ENCODE measurements at regions not wholly inside any gene's neighbourhood (a gene's known extent, or its start where the extent isn't known, plus 50 kb on each side); places are given as distances from the start of the nearest gene placed in this dataset.

DNA sequence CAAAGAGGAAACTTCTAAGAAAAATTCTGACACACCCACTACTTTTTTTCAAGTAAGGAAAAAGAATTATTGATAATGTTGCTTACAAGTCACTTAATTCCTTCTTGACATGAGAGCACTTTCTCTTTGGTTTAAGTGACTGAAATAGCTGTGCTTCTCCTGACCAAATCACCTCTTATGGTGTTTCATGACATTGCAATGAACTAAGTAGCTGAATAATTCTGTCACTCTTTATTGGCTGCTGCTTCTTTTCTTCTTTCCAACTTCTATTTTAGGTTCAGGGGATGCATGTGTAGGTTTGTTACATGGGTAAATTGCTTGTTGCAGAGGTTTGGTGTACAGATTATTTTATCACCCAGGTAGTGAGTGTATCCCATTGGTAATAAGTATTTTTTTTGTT, 447.6 kb upstream of the NETO1 start:
- H3K27me3 Mint-ChIP-seq (ENCODE audit: low read depth), result peaks cover 3% of the 10 kb centered on the region
- H3K27ac Mint-ChIP-seq, result no peak overlapping the region
- no peak overlapping the region for H3K4me3 Mint-ChIP-seq
- H3K4me1 Mint-ChIP-seq, result no peaks in the 10 kb centered on the region
- H3K36me3 Mint-ChIP-seq (ENCODE audit: low read depth), result no peaks in the 10 kb centered on the region
- no peaks in the 10 kb centered on the region for H3K9me3 Mint-ChIP-seq
- TF ChIP-seq, protein P1, sequence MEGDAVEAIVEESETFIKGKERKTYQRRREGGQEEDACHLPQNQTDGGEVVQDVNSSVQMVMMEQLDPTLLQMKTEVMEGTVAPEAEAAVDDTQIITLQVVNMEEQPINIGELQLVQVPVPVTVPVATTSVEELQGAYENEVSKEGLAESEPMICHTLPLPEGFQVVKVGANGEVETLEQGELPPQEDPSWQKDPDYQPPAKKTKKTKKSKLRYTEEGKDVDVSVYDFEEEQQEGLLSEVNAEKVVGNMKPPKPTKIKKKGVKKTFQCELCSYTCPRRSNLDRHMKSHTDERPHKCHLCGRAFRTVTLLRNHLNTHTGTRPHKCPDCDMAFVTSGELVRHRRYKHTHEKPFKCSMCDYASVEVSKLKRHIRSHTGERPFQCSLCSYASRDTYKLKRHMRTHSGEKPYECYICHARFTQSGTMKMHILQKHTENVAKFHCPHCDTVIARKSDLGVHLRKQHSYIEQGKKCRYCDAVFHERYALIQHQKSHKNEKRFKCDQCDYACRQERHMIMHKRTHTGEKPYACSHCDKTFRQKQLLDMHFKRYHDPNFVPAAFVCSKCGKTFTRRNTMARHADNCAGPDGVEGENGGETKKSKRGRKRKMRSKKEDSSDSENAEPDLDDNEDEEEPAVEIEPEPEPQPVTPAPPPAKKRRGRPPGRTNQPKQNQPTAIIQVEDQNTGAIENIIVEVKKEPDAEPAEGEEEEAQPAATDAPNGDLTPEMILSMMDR (IDR thresholded peaks at IDR 0.05; ENCODE audit: unreplicated experiment in 3 of 3), result no peak

DNA sequence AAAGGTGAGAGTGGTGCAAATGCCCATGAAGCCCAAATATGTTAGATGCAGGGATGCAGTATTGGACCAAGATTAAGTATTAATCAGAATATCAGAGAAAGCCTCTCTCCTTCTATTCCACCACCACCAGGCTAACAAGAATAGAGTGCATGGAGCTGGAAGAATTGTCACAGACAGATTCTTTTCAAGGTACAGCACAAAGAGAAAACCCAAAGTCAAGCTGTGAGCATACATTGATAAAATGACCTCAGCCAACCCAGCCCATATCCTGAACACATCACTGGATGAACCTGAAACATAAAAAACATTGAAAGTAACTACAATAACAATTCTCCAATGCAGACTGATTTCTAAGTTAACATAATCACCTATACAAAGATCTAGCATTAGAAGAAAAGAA, 445.7 kb upstream of the NETO1 start:
- no peaks in the 10 kb centered on the region for H3K9me3 Mint-ChIP-seq
- no peaks in the 10 kb centered on the region for H3K36me3 Mint-ChIP-seq (ENCODE audit: low read depth)
- peaks cover 6% of the 10 kb centered on the region for H3K27me3 Mint-ChIP-seq (ENCODE audit: low read depth)
- H3K27ac Mint-ChIP-seq, result no peak overlapping the region
- TF ChIP-seq, protein P1 (IDR thresholded peaks at IDR 0.05; ENCODE audit: unreplicated experiment in 3 of 3), result no peak
- no peak overlapping the region for H3K4me3 Mint-ChIP-seq
- no peaks in the 10 kb centered on the region for H3K4me1 Mint-ChIP-seq

DNA sequence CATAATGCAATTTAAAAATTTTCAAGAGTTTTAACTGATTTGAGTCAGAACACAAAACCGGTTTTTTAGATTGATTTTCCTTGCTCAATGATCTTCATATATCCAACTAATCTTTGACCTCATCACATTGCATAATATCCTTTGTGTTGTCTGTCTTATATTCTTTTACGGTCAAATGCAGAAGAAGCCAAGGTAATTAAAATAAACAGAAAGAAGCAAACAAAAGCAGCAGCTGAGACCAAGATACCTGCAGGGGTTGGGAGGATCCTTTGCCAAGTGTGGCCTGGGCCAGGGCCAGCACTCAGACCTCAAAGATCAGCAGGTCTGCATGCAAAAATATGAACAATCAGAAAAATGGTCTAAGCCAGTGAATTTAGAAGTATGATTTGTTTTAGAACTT, 428.9 kb upstream of the NETO1 start:
- no peaks in the 10 kb centered on the region for H3K9me3 Mint-ChIP-seq
- no peak overlapping the region for H3K4me3 Mint-ChIP-seq
- H3K4me1 Mint-ChIP-seq, result no peaks in the 10 kb centered on the region
- no peak overlapping the region for H3K27ac Mint-ChIP-seq
- TF ChIP-seq, protein P1 (IDR thresholded peaks at IDR 0.05; ENCODE audit: unreplicated experiment in 3 of 3), result no peak
- no peaks in the 10 kb centered on the region for H3K27me3 Mint-ChIP-seq (ENCODE audit: low read depth)
- H3K36me3 Mint-ChIP-seq (ENCODE audit: low read depth), result no peaks in the 10 kb centered on the region

DNA sequence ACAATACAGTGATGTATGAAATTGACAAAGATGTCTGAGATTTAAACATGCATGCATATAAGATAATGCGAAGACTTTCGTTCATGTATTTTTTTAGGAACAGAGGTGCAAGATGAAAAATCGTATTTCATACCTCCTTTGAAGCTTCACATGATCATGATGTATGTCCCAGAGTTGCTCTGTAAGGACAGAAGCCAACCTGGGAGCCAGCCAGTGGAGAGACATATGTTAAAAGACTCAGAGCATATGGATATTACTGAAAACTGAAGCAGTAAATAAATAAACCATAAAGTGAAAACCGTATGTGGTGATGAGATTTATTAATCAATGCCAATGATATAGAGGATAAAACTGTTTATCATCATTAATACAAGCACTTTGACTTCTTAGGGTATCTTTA, 424.4 kb upstream of the NETO1 start:
- Mint-ChIP-seq H3K9me3 (no peaks in the 10 kb centered on the region), H3K36me3 (ENCODE audit: low read depth) (no peaks in the 10 kb centered on the region), H3K27me3 (ENCODE audit: low read depth) (no peaks in the 10 kb centered on the region), H3K4me1 (no peaks in the 10 kb centered on the region), H3K27ac (no peak overlapping the region), H3K4me3 (no peak overlapping the region)
- TF ChIP-seq, protein P1 (IDR thresholded peaks at IDR 0.05; ENCODE audit: unreplicated experiment in 3 of 3), result no peak

DNA sequence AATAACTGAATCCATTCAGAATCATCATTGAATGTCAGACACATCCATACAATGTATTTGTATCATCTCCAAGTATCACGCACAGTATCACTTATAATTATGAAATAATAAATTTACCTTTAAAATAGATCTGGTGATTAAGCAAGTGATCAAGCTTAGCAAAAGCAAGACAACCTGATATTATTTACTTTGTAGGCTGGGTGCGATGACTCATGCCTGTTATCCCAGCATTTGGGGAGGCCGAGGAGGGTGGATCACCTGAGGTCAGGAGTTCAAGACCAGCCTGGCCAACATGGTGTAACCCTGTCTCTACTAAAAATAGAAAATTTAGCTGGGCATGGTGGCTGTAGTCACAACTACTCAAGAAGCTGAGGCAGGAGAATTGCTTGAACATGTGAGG, 421.0 kb upstream of the NETO1 start:
- no peaks in the 10 kb centered on the region for H3K9me3 Mint-ChIP-seq
- H3K36me3 Mint-ChIP-seq (ENCODE audit: low read depth), result no peaks in the 10 kb centered on the region
- no peak overlapping the region for H3K4me3 Mint-ChIP-seq
- H3K27ac Mint-ChIP-seq, result no peak overlapping the region
- H3K27me3 Mint-ChIP-seq (ENCODE audit: low read depth), result no peaks in the 10 kb centered on the region
- TF ChIP-seq, protein P1 (IDR thresholded peaks at IDR 0.05; ENCODE audit: unreplicated experiment in 3 of 3), result no peak
- H3K4me1 Mint-ChIP-seq, result no peaks in the 10 kb centered on the region

DNA sequence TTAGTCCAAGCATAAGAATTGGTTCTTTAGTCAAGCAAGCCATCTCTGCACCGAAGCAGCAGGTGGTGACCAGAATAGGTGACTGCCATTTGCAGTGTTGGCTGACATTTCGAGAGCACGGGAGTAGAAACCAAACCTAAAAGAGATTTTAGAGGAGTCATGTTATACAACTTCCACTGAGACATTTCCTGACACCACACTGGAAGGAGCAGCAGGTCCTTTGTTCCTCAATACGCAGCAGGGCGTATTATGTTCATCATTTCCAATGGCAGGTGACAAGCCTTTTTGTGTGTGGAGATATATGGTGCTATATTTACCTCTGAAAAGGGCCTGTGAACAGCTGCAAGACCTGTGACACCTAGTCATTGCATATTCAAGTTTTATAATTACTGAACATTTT, 418.8 kb upstream of the NETO1 start:
- no peak overlapping the region for H3K4me3 Mint-ChIP-seq
- no peaks in the 10 kb centered on the region for H3K9me3 Mint-ChIP-seq
- no peaks in the 10 kb centered on the region for H3K36me3 Mint-ChIP-seq (ENCODE audit: low read depth)
- TF ChIP-seq, protein P1 (IDR thresholded peaks at IDR 0.05; ENCODE audit: unreplicated experiment in 3 of 3), result no peak
- H3K4me1 Mint-ChIP-seq, result no peaks in the 10 kb centered on the region
- H3K27me3 Mint-ChIP-seq (ENCODE audit: low read depth), result no peaks in the 10 kb centered on the region
- H3K27ac Mint-ChIP-seq, result no peak overlapping the region

Data from nephron (organoid).